Astrocyte (in vitro differentiated cells and primary cell): ENCODE measurements at regions not wholly inside any gene's neighbourhood (a gene's known extent, or its start where the extent isn't known, plus 50 kb on each side); places are given as distances from the start of the nearest gene placed in this dataset.

Experiments used
- DNase-seq: peaks from one replicate; pipeline ENCODE4 v3.0.0-alpha.2; 2010; ENCODE audit warnings: low read depth
- FAIRE-seq: peaks from 2 replicates; lab custom pipeline; 2011; peaks lifted over from hg19 to GRCh38; lab: Jason Lieb, UNC
- H2AFZ ChIP-seq: 2 replicates; pipeline ENCODE4 v1.6.0; 2012; ENCODE audit warnings: low read depth, low read length, inconsistent platforms
- H3K27ac ChIP-seq: 2 replicates; pipeline ENCODE4 v1.5.1; 2011; ENCODE audit warnings: low read depth, low read length, inconsistent platforms
- H3K27me3 ChIP-seq: 2 replicates; pipeline ENCODE4 v1.6.0; 2011; ENCODE audit warnings: low read length, inconsistent platforms; ENCODE audit not compliant: insufficient read depth
- H3K36me3 ChIP-seq: 2 replicates; pipeline ENCODE4 v1.5.1; 2011; ENCODE audit warnings: low read length, inconsistent platforms; ENCODE audit not compliant: insufficient read depth
- H3K4me1 ChIP-seq: 2 replicates; pipeline ENCODE4 v1.5.1; 2011; ENCODE audit warnings: low read length, inconsistent platforms; ENCODE audit not compliant: insufficient read depth
- H3K4me2 ChIP-seq: 2 replicates; pipeline ENCODE4 v1.6.0; 2012; ENCODE audit warnings: low read length, inconsistent platforms
- H3K4me3 ChIP-seq: 2 replicates; pipeline ENCODE4 v1.5.1; 2011; ENCODE audit warnings: low read depth, mild to moderate bottlenecking, low read length, inconsistent platforms; ENCODE audit not compliant: insufficient read depth
- H3K79me2 ChIP-seq: 2 replicates; pipeline ENCODE4 v1.6.0; 2012; ENCODE audit warnings: mild to moderate bottlenecking, low read length, inconsistent platforms; ENCODE audit not compliant: insufficient read depth
- H3K9ac ChIP-seq: 2 replicates; pipeline ENCODE4 v1.6.0; 2012; ENCODE audit warnings: mild to moderate bottlenecking, low read length, inconsistent platforms
- H3K9me3 ChIP-seq: 2 replicates; pipeline ENCODE4 v1.5.1; 2012; ENCODE audit warnings: low read depth, mild to moderate bottlenecking, low read length, inconsistent platforms; ENCODE audit not compliant: insufficient read depth
- H4K20me1 ChIP-seq: 2 replicates; pipeline ENCODE4 v1.6.0; 2012; ENCODE audit warnings: low read length, inconsistent platforms; ENCODE audit not compliant: insufficient read depth
- H3K27ac Mint-ChIP-seq: one replicate; pipeline ENCODE4 v1.8.0; 2021; ENCODE audit warnings: mild to moderate bottlenecking, mixed read lengths; ENCODE audit not compliant: unreplicated experiment
- H3K27me3 Mint-ChIP-seq: one replicate; pipeline ENCODE4 v1.8.0; 2021; ENCODE audit warnings: low read depth, mixed read lengths; ENCODE audit not compliant: unreplicated experiment
- H3K36me3 Mint-ChIP-seq: one replicate; pipeline ENCODE4 v1.8.0; 2021; ENCODE audit warnings: low read depth, mixed read lengths; ENCODE audit not compliant: unreplicated experiment
- H3K4me1 Mint-ChIP-seq: one replicate; pipeline ENCODE4 v1.8.0; 2021; ENCODE audit warnings: low read depth, mixed read lengths; ENCODE audit not compliant: unreplicated experiment
- H3K4me3 Mint-ChIP-seq: one replicate; pipeline ENCODE4 v1.8.0; 2021; ENCODE audit warnings: mild to moderate bottlenecking, moderate library complexity, mixed read lengths; ENCODE audit not compliant: unreplicated experiment
- H3K9me3 Mint-ChIP-seq: one replicate; pipeline ENCODE4 v1.8.0; 2021; ENCODE audit warnings: mild to moderate bottlenecking, mixed read lengths; ENCODE audit not compliant: unreplicated experiment
- EZH2 ChIP-seq: IDR thresholded peaks from 2 replicates; pipeline ENCODE4 v1.6.1; 2012; ENCODE audit warnings: mild to moderate bottlenecking, low read length, inconsistent platforms; ENCODE audit not compliant: insufficient read depth
- TF ChIP-seq, protein P1 (sequence below): IDR thresholded peaks from 2 replicates; pipeline ENCODE4 v1.5.1; 2011; ENCODE audit warnings: low read depth, mild to moderate bottlenecking, inconsistent platforms, low read length, moderate library complexity; ENCODE audit not compliant: insufficient read depth

DNA sequence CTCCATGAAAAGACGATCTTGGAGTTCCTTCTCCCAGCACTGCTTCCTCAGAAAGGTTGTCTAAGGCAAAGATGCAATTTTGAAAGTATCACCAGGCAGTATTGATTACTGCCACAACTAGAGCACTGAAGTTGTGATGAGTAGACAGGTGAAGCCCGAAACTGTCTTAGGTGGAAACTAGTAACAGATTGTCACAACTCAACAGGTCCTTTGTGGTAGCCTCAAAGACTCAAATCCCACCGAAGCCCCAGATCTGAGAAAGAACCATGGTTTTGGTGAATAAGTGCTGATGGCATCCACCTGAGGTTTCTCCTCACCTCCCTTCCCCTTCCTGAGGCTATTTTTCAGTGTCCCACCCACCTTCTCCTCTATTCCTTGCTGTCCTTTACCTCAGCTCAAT lies 248.0 kb downstream of the DSEL start:
- Histone ChIP-seq H3K9me3 (no peaks in the 10 kb centered on the region), H2AFZ (no peak overlapping the region), H3K36me3 (no peaks in the 10 kb centered on the region), H3K4me3 (no peak overlapping the region), H4K20me1 (no peaks in the 10 kb centered on the region), H3K79me2 (no peaks in the 10 kb centered on the region), H3K4me2 (no peak overlapping the region), H3K9ac (no peak overlapping the region), H3K27ac (no peak overlapping the region), H3K4me1 (peaks cover 25% of the 10 kb centered on the region), H3K27me3 (no peaks in the 10 kb centered on the region)
- Mint-ChIP-seq H3K27ac (no peak overlapping the region), H3K36me3 (no peaks in the 10 kb centered on the region), H3K9me3 (no peaks in the 10 kb centered on the region), H3K4me3 (no peak overlapping the region), H3K4me1 (peaks cover 20% of the 10 kb centered on the region), H3K27me3 (no peaks in the 10 kb centered on the region)
- peak; percentile 32 for FAIRE-seq
- no peak for TF ChIP-seq EZH2
- TF ChIP-seq, protein P1, sequence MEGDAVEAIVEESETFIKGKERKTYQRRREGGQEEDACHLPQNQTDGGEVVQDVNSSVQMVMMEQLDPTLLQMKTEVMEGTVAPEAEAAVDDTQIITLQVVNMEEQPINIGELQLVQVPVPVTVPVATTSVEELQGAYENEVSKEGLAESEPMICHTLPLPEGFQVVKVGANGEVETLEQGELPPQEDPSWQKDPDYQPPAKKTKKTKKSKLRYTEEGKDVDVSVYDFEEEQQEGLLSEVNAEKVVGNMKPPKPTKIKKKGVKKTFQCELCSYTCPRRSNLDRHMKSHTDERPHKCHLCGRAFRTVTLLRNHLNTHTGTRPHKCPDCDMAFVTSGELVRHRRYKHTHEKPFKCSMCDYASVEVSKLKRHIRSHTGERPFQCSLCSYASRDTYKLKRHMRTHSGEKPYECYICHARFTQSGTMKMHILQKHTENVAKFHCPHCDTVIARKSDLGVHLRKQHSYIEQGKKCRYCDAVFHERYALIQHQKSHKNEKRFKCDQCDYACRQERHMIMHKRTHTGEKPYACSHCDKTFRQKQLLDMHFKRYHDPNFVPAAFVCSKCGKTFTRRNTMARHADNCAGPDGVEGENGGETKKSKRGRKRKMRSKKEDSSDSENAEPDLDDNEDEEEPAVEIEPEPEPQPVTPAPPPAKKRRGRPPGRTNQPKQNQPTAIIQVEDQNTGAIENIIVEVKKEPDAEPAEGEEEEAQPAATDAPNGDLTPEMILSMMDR: no peak
- DNase-seq: no peak

DNA sequence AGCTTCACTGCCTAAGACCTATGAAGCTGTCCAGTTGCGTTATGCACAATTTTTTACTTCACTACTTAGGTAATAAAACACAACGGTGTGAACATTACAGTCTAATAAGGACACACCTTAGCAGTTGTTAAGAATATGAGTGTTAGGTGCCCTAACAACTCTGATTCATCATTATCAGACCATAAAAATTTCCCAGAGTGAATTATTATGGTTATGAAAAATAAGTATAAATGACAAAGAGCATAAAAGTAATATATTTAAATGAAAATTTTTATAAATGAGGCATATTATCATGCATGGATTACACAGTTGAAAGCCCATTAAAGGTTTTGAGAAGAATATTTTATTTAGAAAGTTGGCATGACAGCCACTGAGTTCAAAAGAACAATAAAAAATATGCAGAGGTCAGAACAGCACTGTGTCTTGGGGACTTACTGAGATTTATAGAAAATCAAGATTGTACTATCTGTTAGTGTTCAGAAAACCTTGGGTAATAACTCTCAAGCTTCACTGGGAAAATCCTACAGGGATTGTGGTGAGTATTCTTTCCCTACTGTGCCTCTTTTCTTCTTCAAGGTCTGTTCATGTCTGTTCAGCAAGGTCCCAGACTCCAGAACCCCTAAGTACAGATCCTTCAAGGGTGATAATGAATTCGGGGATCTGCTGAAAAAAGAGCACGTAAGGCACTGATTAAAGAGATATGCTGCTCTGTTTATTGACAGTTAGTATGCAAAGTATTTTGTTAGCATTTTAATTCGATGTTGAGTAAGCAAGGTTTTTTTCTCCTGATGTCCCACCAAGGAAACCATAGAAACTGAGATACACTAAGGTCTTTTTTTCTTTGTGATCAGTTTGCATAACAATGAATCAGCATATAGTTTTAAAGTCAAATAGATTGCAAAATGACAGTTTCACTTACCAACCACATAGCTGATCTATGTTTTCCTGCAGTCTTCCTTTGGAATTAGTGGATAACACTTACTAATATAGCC lies 250.0 kb downstream of the DSEL start:
- Mint-ChIP-seq H3K4me1 (peaks cover 20% of the 10 kb centered on the region), H3K27me3 (no peaks in the 10 kb centered on the region), H3K36me3 (no peaks in the 10 kb centered on the region), H3K4me3 (no peak overlapping the region), H3K27ac (peak overlapping the region; percentile 75), H3K9me3 (no peaks in the 10 kb centered on the region)
- Histone ChIP-seq H3K79me2 (no peaks in the 10 kb centered on the region), H3K9me3 (no peaks in the 10 kb centered on the region), H2AFZ (peak overlapping the region; percentile 41), H3K4me3 (no peak overlapping the region), H3K4me1 (peaks cover 25% of the 10 kb centered on the region), H3K9ac (peak overlapping the region; percentile 60), H3K27ac (peak overlapping the region; percentile 74), H3K27me3 (no peaks in the 10 kb centered on the region), H4K20me1 (no peaks in the 10 kb centered on the region), H3K4me2 (peak overlapping the region; percentile 68), H3K36me3 (no peaks in the 10 kb centered on the region)
- TF ChIP-seq, protein P1: no peak
- no peak for TF ChIP-seq EZH2
- FAIRE-seq: peak; percentile 81
- DNase-seq: peak; percentile 39
